Posterior cingulate gyrus (tissue), 11 donors: ENCODE measurements at regions not wholly inside any gene's neighbourhood (a gene's known extent, or its start where the extent isn't known, plus 50 kb on each side); places are given as distances from the start of the nearest gene placed in this dataset.
"Not testable (repeated sequence)": the region's sequence is repeated elsewhere in the genome, so short reads cannot be mapped to it uniquely, and the experiment has no call there.

Experiments
- DNase-seq, 10 donors: peaks; one replicate each; pipeline versions ENCODE4 v3.0.0 to v3.0.0-alpha.2; 2020 to 2021; ENCODE audit warnings: mixed read lengths in 3 of 10
- intact Hi-C: fragments of 100-400 bp; cut with DNase I; formaldehyde crosslinking; loops from one replicate; pipeline ENCODE4 v1.15.1; 2023

GRCh38 chr22:12815397-12816036, 2712.5 kb upstream of the OR11H1 start:
- peak in 2 of 10 donors; percentile 43 to 75 for DNase-seq
- intact Hi-C loops: not testable (repeated sequence)
